Duodenal mucosa (tissue), 2 donors: ENCODE measurements at regions not wholly inside any gene's neighbourhood (a gene's known extent, or its start where the extent isn't known, plus 50 kb on each side); places are given as distances from the start of the nearest gene placed in this dataset.

Experiments
- H3K27ac ChIP-seq: one replicate; pipeline ENCODE4 v1.7.0; 2013; ENCODE audit warnings: low read depth, low read length
- H3K27me3 ChIP-seq, 2 donors: one replicate each; pipeline ENCODE4 v1.7.0; 2013; ENCODE audit warnings: low read length in 2 of 2, control low read depth in 1 of 2; ENCODE audit not compliant: insufficient read depth in 2 of 2, control insufficient read depth in 1 of 2
- H3K36me3 ChIP-seq, 2 donors: one replicate each; pipeline ENCODE4 v1.7.0; 2013; ENCODE audit warnings: low read length in 2 of 2, control low read depth in 1 of 2; ENCODE audit not compliant: insufficient read depth in 2 of 2, control insufficient read depth in 1 of 2
- H3K4me1 ChIP-seq, 2 donors: one replicate each; pipeline ENCODE4 v1.7.0; 2013; ENCODE audit warnings: low read length in 2 of 2, control low read depth in 1 of 2; ENCODE audit not compliant: insufficient read depth in 2 of 2, control insufficient read depth in 1 of 2
- H3K4me3 ChIP-seq, 2 donors: one replicate each; pipeline ENCODE4 v1.7.0; 2013; ENCODE audit warnings: low read length in 2 of 2, low read depth in 1 of 2
- H3K9ac ChIP-seq, 2 donors: one replicate each; pipeline ENCODE4 v1.7.0; 2013; ENCODE audit warnings: low read length in 2 of 2, low read depth in 1 of 2
- H3K9me3 ChIP-seq, 2 donors: one replicate each; pipeline ENCODE4 v1.7.0; 2013; ENCODE audit warnings: low read length in 2 of 2, control low read depth in 1 of 2; ENCODE audit not compliant: control insufficient read depth in 1 of 2

- H3K4me3 ChIP-seq = no peak overlapping the region
Measured at GRCh38 chr21:27636656-27637055, 669.8 kb upstream of the ADAMTS5 start.

GRCh38 chr21:27633631-27634030 lies 666.7 kb upstream of the ADAMTS5 start:
- peaks cover 0 to 4% of the 10 kb centered on the region in 2 donors for H3K9me3 ChIP-seq
- no peaks in the 10 kb centered on the region for H3K4me1 ChIP-seq
- H3K36me3 ChIP-seq = no peaks in the 10 kb centered on the region
- H3K27me3 ChIP-seq = no peaks in the 10 kb centered on the region
- H3K9ac ChIP-seq = no peak overlapping the region
- no peak overlapping the region for H3K27ac ChIP-seq
- no peak overlapping the region for H3K4me3 ChIP-seq

More at GRCh38 chr21:27636656-27637055, 669.8 kb upstream of the ADAMTS5 start:
- Histone ChIP-seq H3K27ac (no peak overlapping the region), H3K9ac (no peak overlapping the region), H3K4me1 (no peaks in the 10 kb centered on the region), H3K36me3 (no peaks in the 10 kb centered on the region), H3K9me3 (peaks cover 0 to 4% of the 10 kb centered on the region in 2 donors), H3K27me3 (no peaks in the 10 kb centered on the region)

GRCh38 chr21:27631471-27631870 lies 664.6 kb upstream of the ADAMTS5 start:
- Histone ChIP-seq H3K36me3 (no peaks in the 10 kb centered on the region), H3K4me1 (no peaks in the 10 kb centered on the region), H3K27me3 (no peaks in the 10 kb centered on the region), H3K9ac (no peak overlapping the region), H3K9me3 (no peaks in the 10 kb centered on the region), H3K27ac (no peak overlapping the region), H3K4me3 (no peak overlapping the region)

GRCh38 chr21:27622631-27623030 lies 655.7 kb upstream of the ADAMTS5 start:
- H3K27ac ChIP-seq = no peak overlapping the region
- no peaks in the 10 kb centered on the region for H3K36me3 ChIP-seq
- H3K9ac ChIP-seq = no peak overlapping the region
- no peaks in the 10 kb centered on the region for H3K4me1 ChIP-seq
- H3K9me3 ChIP-seq = peaks cover 5 to 14% of the 10 kb centered on the region in 2 donors
- H3K27me3 ChIP-seq = no peaks in the 10 kb centered on the region
- no peak overlapping the region for H3K4me3 ChIP-seq

GRCh38 chr21:27614231-27614630 lies 647.3 kb upstream of the ADAMTS5 start:
- peaks cover 0 to 4% of the 10 kb centered on the region in 2 donors for H3K9me3 ChIP-seq
- H3K4me1 ChIP-seq = no peaks in the 10 kb centered on the region
- no peak overlapping the region for H3K27ac ChIP-seq
- H3K9ac ChIP-seq = no peak overlapping the region
- H3K4me3 ChIP-seq = no peak overlapping the region
- H3K27me3 ChIP-seq = no peaks in the 10 kb centered on the region
- H3K36me3 ChIP-seq = no peaks in the 10 kb centered on the region

- H3K9me3 ChIP-seq = no peaks in the 10 kb centered on the region
- no peaks in the 10 kb centered on the region for H3K27me3 ChIP-seq
- H3K4me3 ChIP-seq = no peak overlapping the region
- H3K4me1 ChIP-seq = no peaks in the 10 kb centered on the region
- H3K27ac ChIP-seq = no peak overlapping the region
- no peaks in the 10 kb centered on the region for H3K36me3 ChIP-seq
- no peak overlapping the region for H3K9ac ChIP-seq
Measured at GRCh38 chr21:27606422-27606821, 639.5 kb upstream of the ADAMTS5 start.

GRCh38 chr21:27596196-27596595 lies 629.3 kb upstream of the ADAMTS5 start:
- no peak overlapping the region for H3K9ac ChIP-seq
- no peaks in the 10 kb centered on the region for H3K4me1 ChIP-seq
- no peaks in the 10 kb centered on the region for H3K9me3 ChIP-seq
- no peaks in the 10 kb centered on the region for H3K27me3 ChIP-seq
- H3K27ac ChIP-seq = no peak overlapping the region
- H3K36me3 ChIP-seq = no peaks in the 10 kb centered on the region
- H3K4me3 ChIP-seq = no peak overlapping the region

- Histone ChIP-seq H3K4me3 (no peak overlapping the region), H3K27me3 (no peaks in the 10 kb centered on the region), H3K9me3 (no peaks in the 10 kb centered on the region), H3K36me3 (no peaks in the 10 kb centered on the region), H3K4me1 (no peaks in the 10 kb centered on the region), H3K27ac (no peak overlapping the region), H3K9ac (no peak overlapping the region)
Measured at GRCh38 chr21:27595716-27596115, 628.8 kb upstream of the ADAMTS5 start.

- no peaks in the 10 kb centered on the region for H3K27me3 ChIP-seq
- no peak overlapping the region for H3K27ac ChIP-seq
- no peaks in the 10 kb centered on the region for H3K4me1 ChIP-seq
- H3K36me3 ChIP-seq = no peaks in the 10 kb centered on the region
- H3K9me3 ChIP-seq = no peaks in the 10 kb centered on the region
- H3K9ac ChIP-seq = no peak overlapping the region
- no peak overlapping the region for H3K4me3 ChIP-seq
Measured at GRCh38 chr21:27590271-27590670, 623.4 kb upstream of the ADAMTS5 start.

GRCh38 chr21:27589781-27590180 lies 622.9 kb upstream of the ADAMTS5 start:
- Histone ChIP-seq H3K27ac (no peak overlapping the region), H3K9ac (no peak overlapping the region), H3K9me3 (no peaks in the 10 kb centered on the region), H3K27me3 (no peaks in the 10 kb centered on the region), H3K4me1 (no peaks in the 10 kb centered on the region), H3K4me3 (no peak overlapping the region), H3K36me3 (no peaks in the 10 kb centered on the region)

- H3K36me3 ChIP-seq = no peaks in the 10 kb centered on the region
- peaks cover 0 to 4% of the 10 kb centered on the region in 2 donors for H3K9me3 ChIP-seq
- H3K4me1 ChIP-seq = no peaks in the 10 kb centered on the region
- H3K27me3 ChIP-seq = no peaks in the 10 kb centered on the region
- H3K27ac ChIP-seq = no peak overlapping the region
- no peak overlapping the region for H3K4me3 ChIP-seq
- no peak overlapping the region for H3K9ac ChIP-seq
Measured at GRCh38 chr21:27586986-27587385, 620.1 kb upstream of the ADAMTS5 start.
